GM20000 (cell line): ENCODE measurements at regions not wholly inside any gene's neighbourhood (a gene's known extent, or its start where the extent isn't known, plus 50 kb on each side); places are given as distances from the start of the nearest gene placed in this dataset.

Experiments
- DNase-seq: peaks from one replicate; pipeline ENCODE4 v3.0.0; 2012; ENCODE audit warnings: low spot score
- CTCF ChIP-seq: IDR thresholded peaks from 2 replicates; pipeline ENCODE4 v1.5.1; 2012; ENCODE audit warnings: mild to moderate bottlenecking, control low read depth; ENCODE audit errors: extremely low read depth, missing control alignments

- DNase-seq: no peak
These were observed 671.3 kb upstream of the ARGLU1 start for GRCh38 chr13:107239213-107239612.

GRCh38 chr13:107238262-107238981 is 670.5 kb upstream of the ARGLU1 start:
- no peak for TF ChIP-seq CTCF
- no peak for DNase-seq

More at GRCh38 chr13:107239213-107239612, 671.3 kb upstream of the ARGLU1 start:
- TF ChIP-seq CTCF: no peak

GRCh38 chr13:107234319-107235073 is 666.6 kb upstream of the ARGLU1 start:
- DNase-seq: no peak
- TF ChIP-seq CTCF: no peak

- no peak for TF ChIP-seq CTCF
- DNase-seq: no peak
These were observed 665.6 kb upstream of the ARGLU1 start for GRCh38 chr13:107233541-107233940.

- TF ChIP-seq CTCF: no peak
- DNase-seq: no peak
These were observed 664.0 kb upstream of the ARGLU1 start for GRCh38 chr13:107231944-107232343.

- TF ChIP-seq CTCF: no peak
- DNase-seq: no peak
These were observed 655.9 kb upstream of the ARGLU1 start for GRCh38 chr13:107223867-107224266.

GRCh38 chr13:107222597-107222996 is 654.7 kb upstream of the ARGLU1 start:
- DNase-seq: no peak
- TF ChIP-seq CTCF: no peak
